HG02840 (cell line): ENCODE measurements at regions not wholly inside any gene's neighbourhood (a gene's known extent, or its start where the extent isn't known, plus 50 kb on each side); places are given as distances from the start of the nearest gene placed in this dataset.
"Not testable (repeated sequence)": the region's sequence is repeated elsewhere in the genome, so short reads cannot be mapped to it uniquely, and the experiment has no call there.

ENCODE experiments used
- ATAC-seq: cut with Tn5 transposase; IDR thresholded peaks from one replicate; pipeline ENCODE4 v1.9.1; 2021; ENCODE audit warnings: mild to moderate bottlenecking, moderate library complexity, moderate number of reproducible peaks; ENCODE audit not compliant: unreplicated experiment, low FRiP score

DNA sequence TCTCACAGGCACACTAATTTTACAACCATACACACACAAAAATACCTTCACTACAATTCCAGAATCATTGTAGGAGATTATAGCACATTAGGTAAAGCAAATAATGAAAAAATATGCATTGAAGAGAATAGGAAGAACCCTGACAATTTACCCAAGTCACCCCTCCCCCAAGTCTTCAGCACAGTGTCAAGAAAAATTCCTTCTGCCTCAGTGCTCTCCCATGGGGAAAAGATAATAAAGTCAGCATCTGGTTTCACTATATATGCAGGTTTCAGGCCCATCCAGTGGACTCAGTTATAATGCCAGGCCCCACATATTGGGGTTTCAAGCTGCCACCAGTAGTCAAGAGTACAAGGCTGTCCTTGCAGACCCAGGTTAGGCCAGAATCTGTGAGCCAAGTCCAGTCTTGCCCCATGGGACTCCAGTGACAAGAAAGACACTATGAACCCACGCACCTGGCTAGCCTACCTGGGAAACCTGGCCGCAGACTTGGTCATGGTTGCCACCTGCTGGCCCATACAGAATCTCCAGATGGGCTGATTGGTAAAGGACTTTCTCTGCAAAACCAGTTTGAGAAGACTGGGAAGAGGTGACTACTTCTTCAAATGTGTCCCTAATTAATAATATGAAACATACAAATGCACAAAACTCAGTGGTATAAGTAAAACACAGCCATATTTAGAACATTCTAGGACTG is 398.6 kb upstream of the FLRT2 start:
- no peak for ATAC-seq

GRCh38 chr14:85142982-85143381 is 387.0 kb upstream of the FLRT2 start:
- no peak for ATAC-seq

- ATAC-seq = no peak
Measured at GRCh38 chr14:85146779-85147178, 383.2 kb upstream of the FLRT2 start.

DNA sequence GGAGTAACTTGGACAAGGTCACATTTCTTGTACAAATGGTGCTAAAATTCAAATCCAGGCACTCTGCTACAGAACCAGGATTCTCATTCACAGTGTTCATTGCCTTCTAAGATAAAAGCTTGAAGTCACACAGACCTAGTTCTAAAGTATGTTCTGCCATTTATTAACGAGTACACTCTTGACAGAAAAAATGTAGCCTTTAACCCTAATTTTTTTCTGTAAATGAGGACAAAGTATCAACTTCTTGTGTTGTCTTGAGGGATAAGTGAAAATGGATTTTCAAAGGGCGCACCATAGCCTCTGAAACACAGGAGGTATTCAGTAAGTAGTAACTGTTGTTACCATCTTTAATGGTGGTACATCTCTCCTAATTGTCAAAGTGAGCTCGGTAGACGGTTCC is 379.8 kb upstream of the FLRT2 start:
- no peak for ATAC-seq

DNA sequence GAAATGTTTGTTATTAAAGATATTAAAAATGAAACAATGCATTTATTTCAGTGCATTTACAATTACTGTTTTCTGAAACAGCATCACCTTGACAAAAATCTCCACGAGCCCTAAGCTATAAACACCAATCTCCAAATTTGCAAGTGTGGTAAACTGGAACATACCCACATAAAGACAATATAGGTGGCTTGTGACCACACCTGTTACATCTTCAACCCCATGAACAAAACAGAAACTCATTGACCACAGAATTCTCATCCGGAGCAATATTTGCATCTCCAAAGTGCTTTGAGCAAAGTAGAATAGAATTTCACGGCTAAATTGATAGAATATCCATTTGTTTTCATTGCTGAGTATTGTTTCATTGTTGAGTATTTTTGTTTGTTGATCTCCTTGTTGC is 375.2 kb upstream of the FLRT2 start:
- ATAC-seq = no peak

- ATAC-seq = no peak
Measured at GRCh38 chr14:85156319-85156718, 373.6 kb upstream of the FLRT2 start.

DNA sequence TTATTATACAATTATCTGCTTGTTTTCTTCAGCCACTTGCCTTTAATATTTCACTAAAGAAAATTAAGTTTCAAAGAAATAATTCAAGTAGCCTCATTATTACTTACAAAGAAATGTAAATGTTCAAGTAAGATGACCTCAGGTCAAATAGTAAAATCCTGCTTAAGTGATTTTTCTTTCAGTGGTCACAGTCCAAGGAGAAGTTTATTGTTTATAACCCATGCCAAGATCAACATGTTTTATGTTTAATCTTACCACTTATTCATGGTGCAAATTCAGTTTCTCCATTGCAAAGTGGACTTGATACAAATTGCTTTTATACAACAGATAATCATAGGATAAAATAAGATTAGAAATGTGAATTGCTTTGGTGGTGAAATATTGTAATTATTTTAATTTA is 370.2 kb upstream of the FLRT2 start:
- ATAC-seq = no peak

GRCh38 chr14:85165094-85165493 is 364.9 kb upstream of the FLRT2 start:
- no peak for ATAC-seq

DNA sequence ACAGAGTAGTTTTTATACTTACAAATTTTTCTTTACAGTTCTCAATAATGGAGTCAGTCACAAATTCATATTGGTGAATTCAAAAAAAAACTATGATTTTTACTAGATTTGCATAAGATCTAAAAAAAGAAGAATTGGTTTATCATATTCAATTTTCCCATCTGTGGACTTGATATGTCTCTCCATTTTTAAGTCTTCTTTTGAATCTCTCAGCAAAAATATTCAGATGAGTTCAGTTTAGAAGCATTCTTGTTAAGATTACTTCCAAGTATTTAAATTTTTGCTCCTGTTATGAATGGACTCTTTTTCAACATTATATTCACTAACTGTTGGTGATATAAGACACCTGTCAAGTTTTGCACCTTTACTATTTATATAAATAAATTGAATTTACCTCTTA is 360.6 kb upstream of the FLRT2 start:
- no peak for ATAC-seq

DNA sequence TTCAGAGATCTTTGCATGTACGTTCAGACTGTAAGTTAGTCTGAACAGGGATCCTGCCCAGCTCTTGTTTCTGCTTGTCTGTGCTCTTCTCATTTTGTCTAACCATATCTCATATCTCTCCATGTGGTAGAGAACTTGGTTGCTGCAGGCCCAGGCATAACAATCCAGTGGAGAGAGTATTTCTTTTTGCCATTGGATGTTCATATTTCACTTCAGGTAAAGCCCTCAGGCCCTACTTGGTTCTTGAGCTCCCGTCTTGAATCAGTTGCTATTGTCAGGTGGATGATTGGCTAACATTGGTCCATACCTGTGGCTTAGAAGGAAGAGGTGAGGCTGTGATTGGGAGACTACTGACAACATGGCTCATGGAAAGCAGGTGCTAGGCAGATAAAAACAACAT is 357.7 kb upstream of the FLRT2 start:
- ATAC-seq = no peak

- no peak for ATAC-seq
Measured at GRCh38 chr14:85172889-85173477, 357.0 kb upstream of the FLRT2 start.

GRCh38 chr14:85175556-85175955 is 354.4 kb upstream of the FLRT2 start:
- no peak for ATAC-seq

DNA sequence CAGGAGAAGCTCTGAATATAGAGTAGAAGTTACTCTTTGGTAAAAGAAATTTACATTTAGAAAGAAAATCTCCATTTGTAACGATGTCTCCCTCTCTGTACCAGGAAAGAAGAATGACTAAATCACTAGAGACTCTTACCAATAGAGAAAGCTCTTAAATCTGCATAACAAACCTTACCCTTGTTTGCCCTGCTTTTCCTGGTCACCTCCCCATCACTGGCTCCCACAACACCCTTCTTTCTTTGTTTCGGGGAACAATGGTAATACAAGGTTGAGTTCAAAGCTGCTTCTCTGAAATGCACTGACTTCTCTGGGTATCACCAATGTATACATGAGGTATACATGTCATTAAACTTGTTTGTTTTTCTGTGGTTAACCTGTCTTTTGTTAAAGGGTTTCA is 351.1 kb upstream of the FLRT2 start:
- ATAC-seq = no peak

GRCh38 chr14:85180876-85181275 is 349.1 kb upstream of the FLRT2 start:
- no peak for ATAC-seq

GRCh38 chr14:85182282-85182681 is 347.7 kb upstream of the FLRT2 start:
- ATAC-seq = no peak

- ATAC-seq = no peak
Measured at GRCh38 chr14:85186082-85186481, 343.9 kb upstream of the FLRT2 start.

DNA sequence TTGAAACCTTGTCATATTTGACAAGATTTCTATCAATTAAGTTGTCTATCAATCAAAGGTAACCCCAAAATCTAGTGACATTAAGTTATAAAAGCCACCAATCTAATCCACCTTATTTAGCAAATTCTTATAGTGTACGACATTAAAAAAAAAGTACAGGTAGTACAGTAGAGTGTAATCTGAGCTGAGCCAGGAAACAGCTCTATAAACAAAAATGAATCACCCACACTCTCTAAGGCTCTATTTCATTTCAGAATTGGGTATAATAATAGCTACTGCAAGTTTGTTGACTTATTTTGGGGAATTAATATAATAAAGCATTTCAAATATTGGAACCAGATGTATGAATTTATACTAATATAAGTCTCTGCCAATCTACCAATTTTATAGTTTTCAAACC is 342.4 kb upstream of the FLRT2 start:
- ATAC-seq = no peak

DNA sequence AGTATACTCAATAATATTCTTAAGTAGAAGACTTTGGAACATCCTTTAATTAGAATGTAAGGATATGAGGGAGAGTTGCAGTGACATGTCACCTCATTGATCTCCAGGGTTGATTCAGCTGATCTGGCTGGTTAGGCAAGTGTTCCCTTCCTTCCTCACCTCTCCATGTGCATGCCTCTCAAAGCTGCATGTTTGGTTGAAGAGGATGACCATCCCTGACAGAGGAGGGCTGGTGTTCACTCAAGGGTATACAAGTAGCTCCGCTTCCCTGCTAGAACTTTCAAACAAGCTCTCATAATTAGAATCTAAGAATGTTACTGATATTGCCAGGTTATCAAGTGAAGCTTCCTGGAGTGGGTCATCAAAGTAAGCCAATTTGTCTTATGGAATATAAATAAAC is 341.1 kb upstream of the FLRT2 start:
- no peak for ATAC-seq

DNA sequence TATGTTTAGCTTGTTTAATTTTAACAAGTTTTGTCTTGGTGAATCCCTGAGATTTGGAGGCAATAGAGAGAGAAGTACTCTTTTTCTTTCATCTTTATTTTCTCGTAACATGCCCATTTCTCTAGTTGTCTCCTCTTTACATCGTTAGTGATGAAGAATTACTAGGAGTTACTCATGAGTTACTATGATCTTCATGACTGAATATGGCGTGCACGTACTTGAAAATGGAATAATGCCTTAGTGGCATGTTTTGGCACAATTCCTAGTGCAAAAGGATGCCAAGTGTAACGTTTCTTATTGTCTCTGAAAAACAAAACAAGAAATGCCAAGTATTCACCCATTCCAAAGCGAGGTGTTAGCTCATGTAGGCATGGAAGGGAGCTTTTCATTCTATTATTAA is 340.7 kb upstream of the FLRT2 start:
- ATAC-seq = not testable (repeated sequence)

GRCh38 chr14:85190251-85190650 is 339.7 kb upstream of the FLRT2 start:
- no peak for ATAC-seq

GRCh38 chr14:85191986-85192385 is 338.0 kb upstream of the FLRT2 start:
- ATAC-seq = no peak

- ATAC-seq = no peak
Measured at GRCh38 chr14:85195872-85196477, 334.0 kb upstream of the FLRT2 start.
